ENCODE measurements at regions not wholly inside any gene's neighbourhood (a gene's known extent, or its start where the extent isn't known, plus 50 kb on each side); places are given as distances from the start of the nearest gene placed in this dataset.
"Not testable (repeated sequence)": the region's sequence is repeated elsewhere in the genome, so short reads cannot be mapped to it uniquely, and the experiment has no call there.

GRCh38 chr7:49703337-49703736 is 70.1 kb upstream of the VWC2 start:
- no peak for DNase-seq

- DNase-seq: no peak
These were observed 69.6 kb upstream of the VWC2 start for GRCh38 chr7:49703881-49704280.

- no peak for DNase-seq
These were observed 67.3 kb upstream of the VWC2 start for GRCh38 chr7:49706106-49706505.

GRCh38 chr7:49707891-49708290 is 65.5 kb upstream of the VWC2 start:
- no peak for DNase-seq

GRCh38 chr7:49708590-49708989 is 64.8 kb upstream of the VWC2 start:
- no peak for DNase-seq

- not testable (repeated sequence) for DNase-seq
These were observed 62.2 kb upstream of the VWC2 start for GRCh38 chr7:49711072-49711723.

GRCh38 chr7:49714182-49714581 is 59.3 kb upstream of the VWC2 start:
- DNase-seq: no peak

- DNase-seq: no peak
These were observed 58.0 kb upstream of the VWC2 start for GRCh38 chr7:49715486-49715885.

GRCh38 chr7:49717547-49717946 is 55.9 kb upstream of the VWC2 start:
- DNase-seq: no peak

- no peak for DNase-seq
These were observed 54.7 kb upstream of the VWC2 start for GRCh38 chr7:49718760-49719159.

GRCh38 chr7:49721441-49721840 is 52.0 kb upstream of the VWC2 start:
- DNase-seq: no peak
